ENCODE measurements at regions not wholly inside any gene's neighbourhood (a gene's known extent, or its start where the extent isn't known, plus 50 kb on each side); places are given as distances from the start of the nearest gene placed in this dataset.
A peak's percentile ranks its signal among the peaks of the same experiment; 100 is the strongest.

DNA sequence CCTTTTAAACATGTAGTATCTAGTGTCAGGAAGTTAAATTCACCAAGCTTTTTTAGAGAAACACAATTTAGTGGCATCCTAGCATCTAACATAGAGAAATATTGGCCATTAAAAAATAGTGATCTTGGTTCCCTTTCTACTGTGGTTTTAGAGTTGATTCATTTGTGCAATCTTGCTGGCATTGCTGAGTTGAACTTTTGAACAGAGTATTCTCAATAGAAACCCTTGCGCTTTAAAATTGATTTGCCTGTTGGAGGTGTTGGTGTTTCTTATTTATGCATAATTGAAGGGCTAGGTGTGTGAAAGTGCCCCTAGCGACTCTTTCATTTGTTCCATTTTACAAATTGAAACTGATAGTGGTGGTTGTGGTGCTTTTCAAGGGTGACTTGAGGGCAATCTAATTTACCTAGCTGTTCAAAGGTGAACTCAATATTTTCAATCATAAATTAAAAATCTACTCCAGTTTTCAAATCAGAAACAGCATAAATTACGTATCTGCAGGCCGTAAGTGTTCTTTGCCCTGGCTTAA lies 73.0 kb upstream of the MPDZ start:
- Histone ChIP-seq H3K9me3 (replicated peaks; ENCODE audit: control insufficient read depth, insufficient read depth, low read length) (no peaks in the 10 kb centered on the region), H3K36me3 (ENCODE audit: control insufficient read depth in 2 of 2, extremely low read depth in 1 of 2, insufficient read depth in 2 of 2, low read length in 2 of 2) (no peaks in the 10 kb centered on the region), H3K27me3 (ENCODE audit: control insufficient read depth in 2 of 2, insufficient read depth in 2 of 2, low read length in 2 of 2) (no peaks in the 10 kb centered on the region), H3K9ac (replicated peaks; ENCODE audit: extremely low read depth, insufficient read depth, low read length) (no peak overlapping the region), H3K4me1 (ENCODE audit: control insufficient read depth, extremely low read depth, insufficient read depth, low read length) (no peaks in the 10 kb centered on the region), H4K20me1 (replicated peaks; ENCODE audit: control insufficient read depth, extremely low read depth, insufficient read depth, low read length) (no peaks in the 10 kb centered on the region), H3K27ac (ENCODE audit: insufficient read depth, low read depth, low read length) (no peak overlapping the region), H3K4me2 (ENCODE audit: insufficient read depth, low read length) (no peak overlapping the region), H3K9me1 (replicated peaks; ENCODE audit: control insufficient read depth, extremely low read depth, insufficient read depth, low read length) (no peaks in the 10 kb centered on the region), H2AFZ (ENCODE audit: low read depth, low read length) (no peak overlapping the region), H3K79me2 (ENCODE audit: control insufficient read depth, insufficient read depth, low read length) (no peaks in the 10 kb centered on the region), H3K4me3 (replicated peaks in 1 of 3; ENCODE audit: insufficient read depth in 1 of 3, low read depth in 1 of 3, low read length in 3 of 3) (no peak overlapping the region)
- ChIA-PET POLR2A (no interaction called here), CTCF (interaction anchor here (1.2 to 2.3 kb wide), 4 partner anchors 14 to 1081 kb away, joined by 7 to 19 read pairs (median 12); no protein-coding TSS in a partner anchor)
- FAIRE-seq (no peak), DNase-seq (ENCODE audit: low read depth, low spot score) (no peak)
- TF ChIP-seq EZH2 (IDR thresholded peaks at IDR 0.05; ENCODE audit: borderline replicate concordance, low read depth, low read length, severe bottlenecking) = no peak
- no peak for TF ChIP-seq JUN (IDR thresholded peaks at IDR 0.05; ENCODE audit: borderline replicate concordance, insufficient read depth, insufficient read length, low read depth)
- dilution Hi-C loops (cut with MboI; ENCODE audit: extremely low pct_ligation_motif_present, low sequenced_read_pairs) = no loop called here
- intact Hi-C loops (cut with micrococcal nuclease) = loop anchor here (2.0 to 10.0 kb wide), 8 partner anchors 60 to 1416 kb away; no protein-coding TSS in a partner anchor
- no TSS peak for BruUV-seq (replicated peaks)

DNA sequence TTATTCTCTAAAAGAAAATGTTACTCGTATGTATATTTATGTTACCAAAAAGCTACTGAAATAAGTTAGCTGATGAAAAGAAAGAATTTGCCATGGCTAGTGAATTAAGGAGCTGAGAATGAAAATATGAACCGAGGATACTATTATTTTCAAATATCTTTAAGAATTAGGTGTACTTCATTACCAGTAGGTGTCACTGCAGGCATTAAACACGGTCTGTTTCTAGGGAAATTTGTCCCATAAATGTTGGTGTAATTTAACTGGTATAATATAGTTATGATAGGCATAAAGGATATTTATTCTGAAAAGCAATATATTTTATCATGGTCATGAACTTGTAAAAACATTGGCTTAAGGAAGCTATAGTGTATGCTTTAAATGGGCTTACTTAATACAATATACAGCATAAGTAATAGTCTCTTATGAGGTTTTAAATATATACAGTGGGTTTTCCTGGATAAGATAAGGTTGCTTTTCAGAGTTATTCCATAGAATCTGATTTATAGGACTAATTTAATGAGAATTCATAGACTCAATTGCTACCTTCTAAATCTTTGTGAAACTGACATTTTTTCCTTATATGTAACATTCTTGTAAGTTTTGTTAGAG lies 72.4 kb upstream of the MPDZ start:
- H3K79me2 ChIP-seq (ENCODE audit: control insufficient read depth, insufficient read depth, low read length) = no peaks in the 10 kb centered on the region
- no peaks in the 10 kb centered on the region for H3K9me1 ChIP-seq (replicated peaks; ENCODE audit: control insufficient read depth, extremely low read depth, insufficient read depth, low read length)
- dilution Hi-C loops (cut with MboI; ENCODE audit: extremely low pct_ligation_motif_present, low sequenced_read_pairs) (no loop called here), intact Hi-C loops (cut with micrococcal nuclease) (loop anchor here (1.0 to 10.0 kb wide), 11 partner anchors 60 to 1417 kb away; no protein-coding TSS in a partner anchor)
- no peaks in the 10 kb centered on the region for H3K9me3 ChIP-seq (replicated peaks; ENCODE audit: control insufficient read depth, insufficient read depth, low read length)
- no peaks in the 10 kb centered on the region for H3K4me1 ChIP-seq (ENCODE audit: control insufficient read depth, extremely low read depth, insufficient read depth, low read length)
- POLR2A ChIA-PET = no interaction called here
- no peaks in the 10 kb centered on the region for H3K36me3 ChIP-seq (ENCODE audit: control insufficient read depth in 2 of 2, extremely low read depth in 1 of 2, insufficient read depth in 2 of 2, low read length in 2 of 2)
- BruUV-seq (replicated peaks) = no TSS peak
- DNase-seq (ENCODE audit: low read depth, low spot score) (peak; percentile 74), FAIRE-seq (no peak)
- no peak overlapping the region for H3K27ac ChIP-seq (ENCODE audit: insufficient read depth, low read depth, low read length)
- no peak overlapping the region for H3K9ac ChIP-seq (replicated peaks; ENCODE audit: extremely low read depth, insufficient read depth, low read length)
- TF ChIP-seq, protein P1, sequence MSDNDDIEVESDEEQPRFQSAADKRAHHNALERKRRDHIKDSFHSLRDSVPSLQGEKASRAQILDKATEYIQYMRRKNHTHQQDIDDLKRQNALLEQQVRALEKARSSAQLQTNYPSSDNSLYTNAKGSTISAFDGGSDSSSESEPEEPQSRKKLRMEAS (IDR thresholded peaks at IDR 0.05; ENCODE audit: insufficient read depth, insufficient read length) = no peak
- no peak for TF ChIP-seq GATA2 (IDR thresholded peaks at IDR 0.05; ENCODE audit: insufficient read depth, insufficient read length, low read depth, low read length)
- no peak for TF ChIP-seq POLR2A (IDR thresholded peaks at IDR 0.05; ENCODE audit: low read depth, low read length)
- TF ChIP-seq, protein P2, sequence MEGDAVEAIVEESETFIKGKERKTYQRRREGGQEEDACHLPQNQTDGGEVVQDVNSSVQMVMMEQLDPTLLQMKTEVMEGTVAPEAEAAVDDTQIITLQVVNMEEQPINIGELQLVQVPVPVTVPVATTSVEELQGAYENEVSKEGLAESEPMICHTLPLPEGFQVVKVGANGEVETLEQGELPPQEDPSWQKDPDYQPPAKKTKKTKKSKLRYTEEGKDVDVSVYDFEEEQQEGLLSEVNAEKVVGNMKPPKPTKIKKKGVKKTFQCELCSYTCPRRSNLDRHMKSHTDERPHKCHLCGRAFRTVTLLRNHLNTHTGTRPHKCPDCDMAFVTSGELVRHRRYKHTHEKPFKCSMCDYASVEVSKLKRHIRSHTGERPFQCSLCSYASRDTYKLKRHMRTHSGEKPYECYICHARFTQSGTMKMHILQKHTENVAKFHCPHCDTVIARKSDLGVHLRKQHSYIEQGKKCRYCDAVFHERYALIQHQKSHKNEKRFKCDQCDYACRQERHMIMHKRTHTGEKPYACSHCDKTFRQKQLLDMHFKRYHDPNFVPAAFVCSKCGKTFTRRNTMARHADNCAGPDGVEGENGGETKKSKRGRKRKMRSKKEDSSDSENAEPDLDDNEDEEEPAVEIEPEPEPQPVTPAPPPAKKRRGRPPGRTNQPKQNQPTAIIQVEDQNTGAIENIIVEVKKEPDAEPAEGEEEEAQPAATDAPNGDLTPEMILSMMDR (IDR thresholded peaks at IDR 0.05; ENCODE audit: extremely low read depth in 1 of 2, insufficient read depth in 1 of 2, low read depth in 1 of 2, low read length in 2 of 2) = peak; percentile 32 to 37
- no peak overlapping the region for H3K4me3 ChIP-seq (replicated peaks in 1 of 3; ENCODE audit: insufficient read depth in 1 of 3, low read depth in 1 of 3, low read length in 3 of 3)
- H3K4me2 ChIP-seq (ENCODE audit: insufficient read depth, low read length) = no peak overlapping the region
- no peaks in the 10 kb centered on the region for H4K20me1 ChIP-seq (replicated peaks; ENCODE audit: control insufficient read depth, extremely low read depth, insufficient read depth, low read length)
- CTCF ChIA-PET = interaction anchor here (0.7 to 2.3 kb wide), 29 partner anchors 13 to 1417 kb away, joined by 3 to 19 read pairs (median 4); partner anchors contain the start of gene NFIB
- no peak overlapping the region for H2AFZ ChIP-seq (ENCODE audit: low read depth, low read length)
- no peaks in the 10 kb centered on the region for H3K27me3 ChIP-seq (ENCODE audit: control insufficient read depth in 2 of 2, insufficient read depth in 2 of 2, low read length in 2 of 2)

Data from endothelial cell of umbilical vein (primary cell).